NCI-H446 treated with DMSO at 0.1 percent for 48 hours (cell line): ENCODE measurements at regions not wholly inside any gene's neighbourhood (a gene's known extent, or its start where the extent isn't known, plus 50 kb on each side); places are given as distances from the start of the nearest gene placed in this dataset.

Experiments used
- DNase-seq: peaks from one replicate; lab custom pipeline; 2025; lab: John Stamatoyannopoulos, UW

- no peak for DNase-seq
These were observed 151.3 kb upstream of the SOX11 start for GRCh38 chr2:5540856-5541255.

- no peak for DNase-seq
These were observed 147.9 kb upstream of the SOX11 start for GRCh38 chr2:5544205-5544786.

- DNase-seq = no peak
These were observed 146.0 kb upstream of the SOX11 start for GRCh38 chr2:5546181-5546580.

- no peak for DNase-seq
These were observed 143.0 kb upstream of the SOX11 start for GRCh38 chr2:5548991-5549715.

GRCh38 chr2:5549771-5550170 is 142.4 kb upstream of the SOX11 start:
- DNase-seq = no peak

GRCh38 chr2:5555636-5556035 is 136.5 kb upstream of the SOX11 start:
- no peak for DNase-seq

- no peak for DNase-seq
These were observed 131.2 kb upstream of the SOX11 start for GRCh38 chr2:5561006-5561405.

GRCh38 chr2:5562426-5562825 is 129.8 kb upstream of the SOX11 start:
- DNase-seq = no peak

GRCh38 chr2:5562865-5563264 is 129.3 kb upstream of the SOX11 start:
- DNase-seq = no peak

GRCh38 chr2:5563411-5563810 is 128.8 kb upstream of the SOX11 start:
- no peak for DNase-seq

- DNase-seq = no peak
These were observed 122.9 kb upstream of the SOX11 start for GRCh38 chr2:5569256-5569655.

GRCh38 chr2:5576015-5576414 is 116.2 kb upstream of the SOX11 start:
- DNase-seq = no peak

GRCh38 chr2:5587766-5588165 is 104.4 kb upstream of the SOX11 start:
- DNase-seq = no peak

- no peak for DNase-seq
These were observed 103.6 kb upstream of the SOX11 start for GRCh38 chr2:5588601-5589000.

- DNase-seq = no peak
These were observed 103.0 kb upstream of the SOX11 start for GRCh38 chr2:5589183-5589582.

- DNase-seq = no peak
These were observed 101.3 kb upstream of the SOX11 start for GRCh38 chr2:5590886-5591285.

GRCh38 chr2:5592916-5593315 is 99.3 kb upstream of the SOX11 start:
- no peak for DNase-seq

GRCh38 chr2:5594249-5594695 is 97.9 kb upstream of the SOX11 start:
- no peak for DNase-seq

GRCh38 chr2:5596868-5597267 is 95.3 kb upstream of the SOX11 start:
- no peak for DNase-seq

- DNase-seq = no peak
These were observed 94.0 kb upstream of the SOX11 start for GRCh38 chr2:5598156-5598555.

- DNase-seq = no peak
These were observed 83.0 kb upstream of the SOX11 start for GRCh38 chr2:5609201-5609600.

GRCh38 chr2:5612666-5613065 is 79.5 kb upstream of the SOX11 start:
- DNase-seq = no peak

GRCh38 chr2:5616019-5616418 is 76.2 kb upstream of the SOX11 start:
- DNase-seq = no peak

- DNase-seq = no peak
These were observed 74.8 kb upstream of the SOX11 start for GRCh38 chr2:5617358-5617757.
